Right atrium auricular region (tissue), 2 donors: ENCODE measurements at regions not wholly inside any gene's neighbourhood (a gene's known extent, or its start where the extent isn't known, plus 50 kb on each side); places are given as distances from the start of the nearest gene placed in this dataset.
"Not testable (repeated sequence)": the region's sequence is repeated elsewhere in the genome, so short reads cannot be mapped to it uniquely, and the experiment has no call there.

Experiments used
- DNase-seq: peaks from one replicate; pipeline ENCODE4 v3.0.0-alpha.2; 2019; ENCODE audit warnings: low spot score
- H3K27ac ChIP-seq, 2 donors: fragments of 200-600 bp; sonication (generic); 1 replicate in 1 of 2; 2 replicates in 1 of 2; pipeline ENCODE4 v1.5.1; 2016 to 2019
- H3K27me3 ChIP-seq, 2 donors: fragments of 200-600 bp; sonication (generic); one replicate each; pipeline versions ENCODE4 v1.5.1 to v1.6.0; 2017 to 2019
- H3K36me3 ChIP-seq: fragments of 200-600 bp; sonication (generic); one replicate; pipeline ENCODE4 v1.5.1; 2016
- H3K4me1 ChIP-seq, 2 donors: fragments of 200-600 bp; sonication (generic); one replicate each; pipeline versions ENCODE4 v1.5.1 to v1.6.0; 2017 to 2019
- H3K4me3 ChIP-seq, 2 donors: fragments of 200-600 bp; sonication (generic); 1 replicate in 1 of 2; 2 replicates in 1 of 2; pipeline ENCODE4 v1.5.1; 2017 to 2019; ENCODE audit warnings: mild to moderate bottlenecking in 1 of 2, moderate library complexity in 1 of 2
- H3K9me3 ChIP-seq, 2 donors: fragments of 200-600 bp; sonication (generic); one replicate each; pipeline ENCODE4 v1.5.1; 2019
- CTCF ChIP-seq, 2 donors: fragments of 200-600 bp; sonication (generic); IDR thresholded peaks; one replicate each; pipeline ENCODE4 v1.5.1; 2019; ENCODE audit warnings: antibody characterized with exemption in 2 of 2

- H3K4me3 ChIP-seq, result no peak overlapping the region
- H3K4me1 ChIP-seq, result no peaks in the 10 kb centered on the region
- no peak for DNase-seq
- no peak overlapping the region for H3K27ac ChIP-seq
- no peaks in the 10 kb centered on the region for H3K27me3 ChIP-seq
- H3K36me3 ChIP-seq, result no peaks in the 10 kb centered on the region
- TF ChIP-seq CTCF (IDR thresholded peaks at IDR 0.05), result no peak
- H3K9me3 ChIP-seq, result peaks cover 0 to 24% of the 10 kb centered on the region in 2 donors
Measured at GRCh38 chr4:34412233-34412632, 1832.1 kb downstream of the ARAP2 start.

GRCh38 chr4:34412911-34413310 is 1831.4 kb downstream of the ARAP2 start:
- H3K9me3 ChIP-seq, result peaks cover 0 to 24% of the 10 kb centered on the region in 2 donors
- no peak for TF ChIP-seq CTCF (IDR thresholded peaks at IDR 0.05)
- H3K27ac ChIP-seq, result no peak overlapping the region
- H3K4me1 ChIP-seq, result no peaks in the 10 kb centered on the region
- DNase-seq, result no peak
- H3K36me3 ChIP-seq, result no peaks in the 10 kb centered on the region
- no peaks in the 10 kb centered on the region for H3K27me3 ChIP-seq
- H3K4me3 ChIP-seq, result no peak overlapping the region

GRCh38 chr4:34417160-34417559 is 1827.2 kb downstream of the ARAP2 start:
- Histone ChIP-seq H3K36me3 (no peaks in the 10 kb centered on the region), H3K4me3 (no peak overlapping the region)
- no peak for TF ChIP-seq CTCF (IDR thresholded peaks at IDR 0.05)

GRCh38 chr4:34419871-34420270 is 1824.4 kb downstream of the ARAP2 start:
- no peak for TF ChIP-seq CTCF (IDR thresholded peaks at IDR 0.05)
- Histone ChIP-seq H3K27me3 (no peaks in the 10 kb centered on the region), H3K36me3 (no peaks in the 10 kb centered on the region), H3K4me1 (no peaks in the 10 kb centered on the region), H3K27ac (no peak overlapping the region), H3K4me3 (no peak overlapping the region), H3K9me3 (no peaks in the 10 kb centered on the region)
- DNase-seq, result no peak

More at GRCh38 chr4:34417160-34417559, 1827.2 kb downstream of the ARAP2 start:
- Histone ChIP-seq H3K27me3 (no peaks in the 10 kb centered on the region), H3K9me3 (peaks cover 0 to 4% of the 10 kb centered on the region in 2 donors), H3K4me1 (no peaks in the 10 kb centered on the region), H3K27ac (no peak overlapping the region)
- no peak for DNase-seq

GRCh38 chr4:34422472-34423175 is 1821.7 kb downstream of the ARAP2 start:
- no peak overlapping the region for H3K27ac ChIP-seq
- no peaks in the 10 kb centered on the region for H3K9me3 ChIP-seq
- TF ChIP-seq CTCF (IDR thresholded peaks at IDR 0.05), result no peak
- H3K36me3 ChIP-seq, result no peaks in the 10 kb centered on the region
- H3K27me3 ChIP-seq, result no peaks in the 10 kb centered on the region
- no peak overlapping the region for H3K4me3 ChIP-seq
- no peak for DNase-seq
- H3K4me1 ChIP-seq, result no peaks in the 10 kb centered on the region

GRCh38 chr4:34432706-34433105 is 1811.6 kb downstream of the ARAP2 start:
- H3K36me3 ChIP-seq, result no peaks in the 10 kb centered on the region
- H3K9me3 ChIP-seq, result no peaks in the 10 kb centered on the region
- no peaks in the 10 kb centered on the region for H3K27me3 ChIP-seq
- H3K27ac ChIP-seq, result no peak overlapping the region
- no peak for TF ChIP-seq CTCF (IDR thresholded peaks at IDR 0.05)
- no peak overlapping the region for H3K4me3 ChIP-seq
- no peaks in the 10 kb centered on the region for H3K4me1 ChIP-seq
- no peak for DNase-seq

- H3K4me3 ChIP-seq, H3K9me3 ChIP-seq, H3K27me3 ChIP-seq, H3K4me1 ChIP-seq, H3K27ac ChIP-seq, DNase-seq, H3K36me3 ChIP-seq: not testable (repeated sequence)
Measured at GRCh38 chr4:34434377-34434776, 1809.9 kb downstream of the ARAP2 start.
